ENCODE measurements at regions not wholly inside any gene's neighbourhood (a gene's known extent, or its start where the extent isn't known, plus 50 kb on each side); places are given as distances from the start of the nearest gene placed in this dataset.

GRCh38 chr1:199279067-199279466 lies 640.2 kb downstream of the PTPRC start:
- Histone ChIP-seq H3K27me3 (no peaks in the 10 kb centered on the region), H3K4me1 (no peaks in the 10 kb centered on the region), H3K27ac (no peak overlapping the region), H3K36me3 (no peaks in the 10 kb centered on the region), H3K9me3 (no peaks in the 10 kb centered on the region), H3K4me3 (no peak overlapping the region)
- ATAC-seq (no peak), DNase-seq (no peak)
- in situ Hi-C loops (cut with MboI; ENCODE audit: low sequenced_read_pairs in 4 of 4), result no loop called here
- intact Hi-C loops (cut with DNase I; ENCODE audit: low total_unique reads), result no loop called here
- TF ChIP-seq POLR2A (IDR thresholded peaks at IDR 0.05) (no peak), CTCF (IDR thresholded peaks at IDR 0.05 in 4 of 5, conservative IDR thresholded peaks at IDR 0.05 in 1 of 5) (no peak)

GRCh38 chr1:199279872-199280645 lies 641.2 kb downstream of the PTPRC start:
- Histone ChIP-seq H3K4me3 (no peak overlapping the region), H3K36me3 (no peaks in the 10 kb centered on the region), H3K27me3 (no peaks in the 10 kb centered on the region), H3K4me1 (no peaks in the 10 kb centered on the region), H3K9me3 (no peaks in the 10 kb centered on the region), H3K27ac (no peak overlapping the region)
- TF ChIP-seq CTCF (IDR thresholded peaks at IDR 0.05 in 4 of 5, conservative IDR thresholded peaks at IDR 0.05 in 1 of 5) (no peak), POLR2A (IDR thresholded peaks at IDR 0.05) (no peak)
- no peak for DNase-seq
- no peak for ATAC-seq
- intact Hi-C loops (cut with DNase I; ENCODE audit: low total_unique reads) (no loop called here), in situ Hi-C loops (cut with MboI; ENCODE audit: low sequenced_read_pairs in 4 of 4) (no loop called here)

- ATAC-seq (no peak), DNase-seq (no peak)
- TF ChIP-seq CTCF (IDR thresholded peaks at IDR 0.05 in 4 of 5, conservative IDR thresholded peaks at IDR 0.05 in 1 of 5) (no peak), POLR2A (IDR thresholded peaks at IDR 0.05) (no peak)
- Histone ChIP-seq H3K4me3 (no peak overlapping the region), H3K27ac (no peak overlapping the region), H3K4me1 (no peaks in the 10 kb centered on the region), H3K9me3 (no peaks in the 10 kb centered on the region), H3K27me3 (no peaks in the 10 kb centered on the region), H3K36me3 (no peaks in the 10 kb centered on the region)
- in situ Hi-C loops (cut with MboI; ENCODE audit: low sequenced_read_pairs in 4 of 4), result no loop called here
- intact Hi-C loops (cut with DNase I; ENCODE audit: low total_unique reads), result no loop called here
Measured at GRCh38 chr1:199282751-199283305, 644.0 kb downstream of the PTPRC start.

GRCh38 chr1:199283794-199284193 lies 645.0 kb downstream of the PTPRC start:
- intact Hi-C loops (cut with DNase I; ENCODE audit: low total_unique reads), result no loop called here
- in situ Hi-C loops (cut with MboI; ENCODE audit: low sequenced_read_pairs in 4 of 4), result no loop called here
- Histone ChIP-seq H3K27me3 (no peaks in the 10 kb centered on the region), H3K27ac (no peak overlapping the region), H3K9me3 (no peaks in the 10 kb centered on the region), H3K4me3 (no peak overlapping the region), H3K4me1 (no peaks in the 10 kb centered on the region), H3K36me3 (no peaks in the 10 kb centered on the region)
- ATAC-seq (no peak), DNase-seq (no peak)
- TF ChIP-seq POLR2A (IDR thresholded peaks at IDR 0.05) (no peak), CTCF (IDR thresholded peaks at IDR 0.05 in 4 of 5, conservative IDR thresholded peaks at IDR 0.05 in 1 of 5) (no peak)

Data from gastrocnemius medialis (tissue), 4 donors.